ENCODE measurements at regions not wholly inside any gene's neighbourhood (a gene's known extent, or its start where the extent isn't known, plus 50 kb on each side); places are given as distances from the start of the nearest gene placed in this dataset.

DNA sequence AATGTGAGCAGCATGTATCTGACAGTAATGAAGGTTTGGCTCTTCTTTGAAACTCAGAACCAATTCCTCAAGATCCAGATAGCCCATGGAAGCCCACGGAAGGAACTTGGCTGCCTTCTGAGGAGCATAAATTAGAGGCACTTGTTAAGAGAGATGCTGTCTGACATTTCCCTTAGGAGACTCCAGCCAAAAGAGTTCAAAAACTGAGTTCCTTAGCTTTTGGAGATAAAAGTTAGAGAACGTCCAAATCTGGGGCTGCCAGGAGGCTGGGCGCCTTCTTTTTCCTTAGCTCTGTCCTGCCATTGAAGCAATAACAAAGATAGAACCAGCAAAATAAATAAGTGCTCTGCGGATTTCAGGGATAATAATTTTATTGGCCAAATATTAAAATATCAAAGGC, 439.6 kb upstream of the USP24 start:
- TF ChIP-seq, protein P1, sequence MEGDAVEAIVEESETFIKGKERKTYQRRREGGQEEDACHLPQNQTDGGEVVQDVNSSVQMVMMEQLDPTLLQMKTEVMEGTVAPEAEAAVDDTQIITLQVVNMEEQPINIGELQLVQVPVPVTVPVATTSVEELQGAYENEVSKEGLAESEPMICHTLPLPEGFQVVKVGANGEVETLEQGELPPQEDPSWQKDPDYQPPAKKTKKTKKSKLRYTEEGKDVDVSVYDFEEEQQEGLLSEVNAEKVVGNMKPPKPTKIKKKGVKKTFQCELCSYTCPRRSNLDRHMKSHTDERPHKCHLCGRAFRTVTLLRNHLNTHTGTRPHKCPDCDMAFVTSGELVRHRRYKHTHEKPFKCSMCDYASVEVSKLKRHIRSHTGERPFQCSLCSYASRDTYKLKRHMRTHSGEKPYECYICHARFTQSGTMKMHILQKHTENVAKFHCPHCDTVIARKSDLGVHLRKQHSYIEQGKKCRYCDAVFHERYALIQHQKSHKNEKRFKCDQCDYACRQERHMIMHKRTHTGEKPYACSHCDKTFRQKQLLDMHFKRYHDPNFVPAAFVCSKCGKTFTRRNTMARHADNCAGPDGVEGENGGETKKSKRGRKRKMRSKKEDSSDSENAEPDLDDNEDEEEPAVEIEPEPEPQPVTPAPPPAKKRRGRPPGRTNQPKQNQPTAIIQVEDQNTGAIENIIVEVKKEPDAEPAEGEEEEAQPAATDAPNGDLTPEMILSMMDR (IDR thresholded peaks at IDR 0.05), result no peak
- TF ChIP-seq POLR2A (IDR thresholded peaks at IDR 0.05) (no peak), POLR2AphosphoS5 (IDR thresholded peaks at IDR 0.05) (no peak)

Measured in suprapubic skin (tissue), 4 donors.